SK-N-SH treated with all-trans-retinoic acid at 6 μM for 48 hours (cell line): ENCODE measurements at regions not wholly inside any gene's neighbourhood (a gene's known extent, or its start where the extent isn't known, plus 50 kb on each side); places are given as distances from the start of the nearest gene placed in this dataset.

Experiments
- ATAC-seq: fragments of 200-7000 bp; cut with Tn5 transposase; 3 replicates; pipeline ENCODE4 v1.9.1; 2020; ENCODE audit warnings: mild to moderate bottlenecking, moderate library complexity
- ARNTL ChIP-seq: fragments of 450-650 bp; formaldehyde crosslinking; IDR thresholded peaks from 2 replicates; pipeline ENCODE4 v1.5.0; 2020; ENCODE audit warnings: low read depth, mild to moderate bottlenecking, moderate library complexity, borderline replicate concordance
- BACH2 ChIP-seq: fragments of 250-450 bp; sonication (Bioruptor Pico); IDR thresholded peaks from 2 replicates; pipeline ENCODE4 v1.9.0; 2021; ENCODE audit warnings: mild to moderate bottlenecking, borderline replicate concordance
- CREB5 ChIP-seq: fragments of 250-450 bp; sonication (Bioruptor Pico); IDR thresholded peaks from 2 replicates; pipeline ENCODE4 v1.5.1; 2020; ENCODE audit warnings: low read depth, mild to moderate bottlenecking, moderate library complexity
- CSDC2 ChIP-seq: fragments of 250-450 bp; sonication (Bioruptor Pico); IDR thresholded peaks from 2 replicates; pipeline ENCODE4 v1.5.0; 2020; ENCODE audit warnings: mild to moderate bottlenecking, moderate library complexity
- CSRNP3 ChIP-seq: fragments of 250-450 bp; sonication (Bioruptor Pico); IDR thresholded peaks from 2 replicates; pipeline ENCODE4 v1.5.1; 2021; ENCODE audit warnings: mild to moderate bottlenecking, moderate library complexity
- ESRRG ChIP-seq: fragments of 250-450 bp; sonication (Bioruptor Pico); IDR thresholded peaks from 2 replicates; pipeline ENCODE4 v1.6.1; 2021; ENCODE audit warnings: mild to moderate bottlenecking
- ISL1 ChIP-seq: fragments of 250-450 bp; sonication (Bioruptor Pico); IDR thresholded peaks from 2 replicates; pipeline ENCODE4 v2.1.2; 2022; ENCODE audit warnings: mild to moderate bottlenecking, moderate library complexity
- OSR1 ChIP-seq: fragments of 250-450 bp; sonication (Bioruptor Pico); IDR thresholded peaks from 2 replicates; pipeline ENCODE4 v1.8.0; 2022; ENCODE audit warnings: moderate library complexity, mild to moderate bottlenecking, inconsistent platforms
- PATZ1 ChIP-seq: fragments of 250-450 bp; sonication (Bioruptor Pico); IDR thresholded peaks from 2 replicates; pipeline ENCODE4 v1.8.0; 2020; ENCODE audit warnings: mild to moderate bottlenecking, moderate library complexity, borderline replicate concordance
- POU6F1 ChIP-seq: fragments of 250-450 bp; sonication (Bioruptor Pico); IDR thresholded peaks from 2 replicates; pipeline ENCODE4 v1.8.0; 2021; ENCODE audit warnings: low read depth, mild to moderate bottlenecking, moderate library complexity, borderline replicate concordance
- PPARA ChIP-seq: fragments of 250-450 bp; sonication (Bioruptor Pico); IDR thresholded peaks from 2 replicates; pipeline ENCODE4 v1.5.0; 2020; ENCODE audit warnings: mild to moderate bottlenecking, borderline replicate concordance
- RARB ChIP-seq: fragments of 250-450 bp; sonication (Bioruptor Pico); IDR thresholded peaks from 2 replicates; pipeline ENCODE4 v1.8.0; 2021; ENCODE audit warnings: mild to moderate bottlenecking, moderate library complexity
- SNAI2 ChIP-seq: fragments of 250-450 bp; sonication (Bioruptor Pico); IDR thresholded peaks from 2 replicates; pipeline ENCODE4 v1.5.0; 2020; ENCODE audit warnings: mild to moderate bottlenecking, moderate library complexity
- TCF4 ChIP-seq: fragments of 250-450 bp; sonication (Bioruptor Pico); IDR thresholded peaks from 2 replicates; pipeline ENCODE4 v1.8.0; 2021; ENCODE audit warnings: mild to moderate bottlenecking, moderate library complexity, borderline replicate concordance
- TOX ChIP-seq: fragments of 250-450 bp; sonication (Bioruptor Pico); IDR thresholded peaks from 2 replicates; pipeline ENCODE4 v1.8.0; 2021; ENCODE audit warnings: mild to moderate bottlenecking, moderate library complexity, borderline replicate concordance
- TSHZ2 ChIP-seq: fragments of 250-450 bp; sonication (Bioruptor Pico); IDR thresholded peaks from 2 replicates; pipeline ENCODE4 v1.5.0; 2020; ENCODE audit warnings: mild to moderate bottlenecking, moderate library complexity
- ZC3H10 ChIP-seq: fragments of 250-450 bp; sonication (Bioruptor Pico); IDR thresholded peaks from 2 replicates; pipeline ENCODE4 v1.5.1; 2021; ENCODE audit warnings: mild to moderate bottlenecking, moderate library complexity
- ZFP3 ChIP-seq: fragments of 250-450 bp; sonication (Bioruptor Pico); IDR thresholded peaks from 2 replicates; pipeline ENCODE4 v1.5.0; 2020; ENCODE audit warnings: mild to moderate bottlenecking, moderate library complexity
- ZFP30 ChIP-seq: fragments of 450-650 bp; formaldehyde crosslinking; IDR thresholded peaks from 2 replicates; pipeline ENCODE4 v1.5.0; 2022; ENCODE audit warnings: mild to moderate bottlenecking, moderate library complexity
- ZNF565 ChIP-seq: fragments of 450-650 bp; formaldehyde crosslinking; conservative IDR thresholded peaks from 2 replicates; pipeline ENCODE4 v1.5.0; 2020; ENCODE audit warnings: low read depth, mild to moderate bottlenecking, moderate library complexity
- ZNF70 ChIP-seq: fragments of 450-650 bp; formaldehyde crosslinking; IDR thresholded peaks from 2 replicates; pipeline ENCODE4 v1.5.0; 2020; ENCODE audit warnings: mild to moderate bottlenecking, moderate library complexity
- ZNF8 ChIP-seq: fragments of 450-650 bp; formaldehyde crosslinking; IDR thresholded peaks from 2 replicates; pipeline ENCODE4 v1.5.0; 2020; ENCODE audit warnings: mild to moderate bottlenecking, moderate library complexity

- TF ChIP-seq CSRNP3 (CRISPR knock-in tag) (no peak), ESRRG (CRISPR knock-in tag) (no peak), RARB (CRISPR knock-in tag) (no peak), BACH2 (CRISPR knock-in tag) (no peak), ISL1 (CRISPR knock-in tag) (no peak), SNAI2 (no peak), ZFP30 (CRISPR knock-in tag) (no peak), ZNF8 (no peak), CSDC2 (CRISPR knock-in tag) (no peak), ZNF565 (CRISPR knock-in tag) (no peak), ZNF70 (CRISPR knock-in tag) (no peak), ZC3H10 (CRISPR knock-in tag) (no peak), PATZ1 (CRISPR knock-in tag) (no peak)
- no peak for ATAC-seq
Measured at GRCh38 chr3:135383301-135383700, 582.2 kb upstream of the PPP2R3A start.

GRCh38 chr3:135392151-135392550 lies 573.4 kb upstream of the PPP2R3A start:
- ATAC-seq = no peak
- TF ChIP-seq TSHZ2 (CRISPR knock-in tag) = no peak
- no peak for TF ChIP-seq TCF4 (CRISPR knock-in tag)
- no peak for TF ChIP-seq CSDC2 (CRISPR knock-in tag)
- no peak for TF ChIP-seq CREB5
- TF ChIP-seq SNAI2 = no peak
- no peak for TF ChIP-seq PPARA
- no peak for TF ChIP-seq CSRNP3 (CRISPR knock-in tag)
- no peak for TF ChIP-seq ZFP3 (CRISPR knock-in tag)
- no peak for TF ChIP-seq ARNTL (CRISPR knock-in tag)
- no peak for TF ChIP-seq POU6F1 (CRISPR knock-in tag)
- TF ChIP-seq ZNF565 (CRISPR knock-in tag) = no peak
- TF ChIP-seq ISL1 (CRISPR knock-in tag) = no peak
- no peak for TF ChIP-seq ZNF70 (CRISPR knock-in tag)
- no peak for TF ChIP-seq PATZ1 (CRISPR knock-in tag)
- TF ChIP-seq ZFP30 (CRISPR knock-in tag) = no peak
- TF ChIP-seq BACH2 (CRISPR knock-in tag) = no peak
- no peak for TF ChIP-seq ESRRG (CRISPR knock-in tag)
- TF ChIP-seq RARB (CRISPR knock-in tag) = no peak
- no peak for TF ChIP-seq TOX (CRISPR knock-in tag)
- TF ChIP-seq OSR1 = no peak
